HCT116 (cell line): ENCODE measurements at regions not wholly inside any gene's neighbourhood (a gene's known extent, or its start where the extent isn't known, plus 50 kb on each side); places are given as distances from the start of the nearest gene placed in this dataset.

Experiments used
- ATAC-seq: fragments of 200-7000 bp; cut with Tn5 transposase; 2 replicates; pipeline ENCODE4 v1.9.1; 2020; ENCODE audit warnings: mild to moderate bottlenecking, moderate library complexity
- BruUV-seq: library from RNA; stranded (reverse); fragments of 400-500 nt; replicated peaks from 2 replicates; lab custom pipeline; 2021; lab: Mats Ljungman, UMichigan
- CTCF ChIA-PET: fragments of 300-600 bp; sonication (Branson Sonifier 250); formaldehyde crosslinking; loops from one replicate; lab custom pipeline; 2021; ENCODE audit warnings: antibody characterized with exemption; lab: Charles Lee
- POLR2A ChIA-PET: fragments of 300-600, 350-600 bp; sonication (Branson Sonifier 250); formaldehyde crosslinking; loops from one replicate; lab custom pipeline; 2021; ENCODE audit warnings: antibody characterized with exemption; lab: Charles Lee
- RAD21 ChIA-PET, 2 experiments: fragments of 300-600 bp; sonication (Branson Sonifier 250); formaldehyde crosslinking; loops; one replicate each; lab custom pipeline; 2023; ENCODE audit warnings: low total read pairs in 2 of 2; ENCODE audit not compliant: uncharacterized antibody in 2 of 2, unreplicated experiment in 2 of 2, low non-redundant PET in 1 of 2; lab: Charles Lee
- DNase-seq: peaks from one replicate; pipeline ENCODE4 v3.0.0-alpha.2; 2010; ENCODE audit warnings: low read depth, low spot score
- H2AFZ ChIP-seq: fragments of 200-600 bp; shearing (Covaris generic), sonication (generic); 2 replicates; pipeline ENCODE4 v1.6.1; 2017; ENCODE audit warnings: low read depth, mixed run types, mixed read lengths, antibody characterized with exemption, low read length; ENCODE audit not compliant: poor library complexity, severe bottlenecking
- H3K27ac ChIP-seq: 2 replicates; pipeline ENCODE4 v1.5.1; 2012; ENCODE audit warnings: low read depth, low read length
- H3K27me3 ChIP-seq: fragments of 200-600 bp; sonication (generic); 2 replicates; pipeline ENCODE4 v1.6.1; 2016; ENCODE audit warnings: mixed run types, low read length, mixed read lengths; ENCODE audit not compliant: insufficient read depth
- H3K36me3 ChIP-seq, 2 experiments: fragments of 200-500 bp in 1 of 2; fragments of 200-600 bp in 1 of 2; sonication (Bioruptor generic) in 1 of 2; sonication (generic) in 1 of 2; 2 replicates each; pipeline versions ENCODE4 v1.5.1 to v1.6.1; 2014 to 2016; ENCODE audit warnings: low read length in 2 of 2, inconsistent platforms in 1 of 2, mixed read lengths in 1 of 2, mixed run types in 1 of 2; ENCODE audit not compliant: insufficient read depth in 2 of 2, control insufficient read depth in 1 of 2
- H3K4me1 ChIP-seq, 2 experiments: fragments of 200-600 bp in 1 of 2; sonication (generic) in 1 of 2; 2 replicates each; pipeline versions ENCODE4 v1.5.1 to v1.6.1; 2012 to 2017; ENCODE audit warnings: low read length in 2 of 2, inconsistent platforms in 1 of 2, mild to moderate bottlenecking in 1 of 2, mixed read lengths in 1 of 2, mixed run types in 1 of 2, moderate library complexity in 1 of 2; ENCODE audit not compliant: insufficient read depth in 2 of 2, control insufficient read depth in 1 of 2
- H3K4me2 ChIP-seq: fragments of 200-600 bp; sonication (generic); 2 replicates; pipeline ENCODE4 v1.6.1; 2017; ENCODE audit warnings: mixed run types, low read length, mixed read lengths
- H3K4me3 ChIP-seq, 2 experiments: fragments of 200-600 bp in 1 of 2; sonication (generic) in 1 of 2; replicated peaks in 1 of 2; 2 replicates each; pipeline ENCODE4 v1.5.1; 2011 to 2016; ENCODE audit warnings: low read length in 2 of 2, control low read depth in 1 of 2, low read depth in 1 of 2, mild to moderate bottlenecking in 1 of 2, mixed read lengths in 1 of 2, mixed run types in 1 of 2
- H3K79me2 ChIP-seq: fragments of 200-600 bp; sonication (generic); 2 replicates; pipeline ENCODE4 v1.6.1; 2017; ENCODE audit warnings: mild to moderate bottlenecking, mixed run types, low read length, moderate library complexity, mixed read lengths; ENCODE audit not compliant: insufficient read depth
- H3K9ac ChIP-seq: fragments of 200-600 bp; sonication (generic); 2 replicates; pipeline ENCODE4 v1.6.1; 2016; ENCODE audit warnings: low read length, mixed read lengths
- H3K9me2 ChIP-seq: fragments of 200-600 bp; sonication (generic), shearing (Covaris generic); 2 replicates; pipeline ENCODE4 v1.6.1; 2017; ENCODE audit warnings: mixed run types, mild to moderate bottlenecking, moderate library complexity; ENCODE audit not compliant: insufficient read depth
- H3K9me3 ChIP-seq, 2 experiments: fragments of 200-500 bp in 1 of 2; fragments of 200-600 bp in 1 of 2; sonication (Bioruptor generic) in 1 of 2; sonication (generic) in 1 of 2; 2 replicates each; pipeline ENCODE4 v1.6.1; 2014 to 2017; ENCODE audit warnings: low read length in 2 of 2, mixed read lengths in 2 of 2, inconsistent platforms in 1 of 2, low read depth in 1 of 2, mild to moderate bottlenecking in 1 of 2, mixed run types in 1 of 2, moderate library complexity in 1 of 2; ENCODE audit not compliant: control insufficient read depth in 1 of 2, insufficient read depth in 1 of 2
- H4K20me1 ChIP-seq: fragments of 200-600 bp; sonication (generic), shearing (Covaris generic); 2 replicates; pipeline ENCODE4 v1.6.1; 2017; ENCODE audit warnings: mixed run types, mild to moderate bottlenecking, moderate library complexity; ENCODE audit not compliant: insufficient read depth
- CBX3 ChIP-seq: IDR thresholded peaks from 2 replicates; pipeline ENCODE4 v1.6.1; 2012; ENCODE audit warnings: low read depth
- CEBPB ChIP-seq: IDR thresholded peaks from 2 replicates; pipeline ENCODE4 v1.6.1; 2012; ENCODE audit warnings: low read depth
- EGR1 ChIP-seq: IDR thresholded peaks from 2 replicates; pipeline ENCODE4 v1.6.1; 2012; ENCODE audit warnings: low read depth
- ELF1 ChIP-seq: IDR thresholded peaks from 2 replicates; pipeline ENCODE4 v1.6.1; 2012; ENCODE audit warnings: low read depth, borderline replicate concordance
- EZH2 ChIP-seq: fragments of 200-600 bp; sonication (generic); IDR thresholded peaks from 2 replicates; pipeline ENCODE4 v1.6.1; 2017; ENCODE audit warnings: antibody characterized with exemption, mixed run types
- EZH2phosphoT487 ChIP-seq: fragments of 200-600 bp; IDR thresholded peaks from 2 replicates; pipeline ENCODE4 v1.6.1; 2018; ENCODE audit warnings: antibody characterized with exemption, borderline replicate concordance
- JUND ChIP-seq: IDR thresholded peaks from 2 replicates; pipeline ENCODE4 v1.6.1; 2012
- RAD21 ChIP-seq: IDR thresholded peaks from 2 replicates; pipeline ENCODE4 v1.6.1; 2012; ENCODE audit warnings: low read depth, mild to moderate bottlenecking
- SIN3A ChIP-seq: IDR thresholded peaks from 2 replicates; pipeline ENCODE4 v1.6.1; 2012; ENCODE audit warnings: low read depth
- SP1 ChIP-seq: IDR thresholded peaks from 2 replicates; pipeline ENCODE4 v1.6.1; 2012; ENCODE audit warnings: low read depth
- ZFX ChIP-seq: fragments of 450-650 bp; IDR thresholded peaks from 2 replicates; pipeline ENCODE4 v1.6.1; 2017
- intact Hi-C: fragments of 100-400 bp; cut with micrococcal nuclease; formaldehyde crosslinking; loops from 2 replicates; pipeline ENCODE4 v1.10.0; 2022
- TF ChIP-seq, protein P1 (sequence below), 3 experiments: fragments of 200-600 bp in 1 of 3; sonication (generic) in 1 of 3; IDR thresholded peaks in 2 of 3; conservative IDR thresholded peaks in 1 of 3; 2 replicates each; pipeline ENCODE4 v1.5.1; 2012 to 2017; ENCODE audit warnings: low read depth in 2 of 3, low read length in 2 of 3, antibody characterized with exemption in 1 of 3, borderline replicate concordance in 1 of 3, control low read depth in 1 of 3, mild to moderate bottlenecking in 1 of 3, mixed read lengths in 1 of 3, mixed run types in 1 of 3, moderate library complexity in 1 of 3; ENCODE audit not compliant: insufficient read depth in 1 of 3
- TF ChIP-seq, protein P2 (sequence below): IDR thresholded peaks from 2 replicates; pipeline ENCODE4 v1.6.1; 2012; ENCODE audit warnings: low read depth

DNA sequence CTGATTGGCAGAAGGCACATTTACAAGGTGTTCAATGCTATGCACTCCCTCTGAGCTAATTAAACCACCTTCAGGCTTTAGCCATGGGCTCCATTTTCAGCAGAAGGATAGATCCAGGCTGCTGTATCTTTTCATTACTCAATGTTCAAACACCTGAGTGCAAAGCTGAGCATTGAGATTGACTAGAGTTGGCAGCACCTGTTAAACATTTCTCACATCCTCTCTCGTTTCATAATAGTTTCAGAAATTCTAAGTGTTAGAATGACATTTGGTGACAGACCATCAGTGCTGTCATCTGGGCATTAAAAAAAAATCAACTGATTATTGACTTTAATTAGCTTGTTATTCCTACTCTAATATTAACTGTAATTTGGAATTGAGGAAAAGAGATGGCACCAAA, 187.1 kb upstream of the SEMA3E start:
- intact Hi-C loops = no loop called here
- no TSS peak for BruUV-seq
- Histone ChIP-seq H3K9me3 (no peaks in the 10 kb centered on the region), H3K36me3 (no peaks in the 10 kb centered on the region), H4K20me1 (no peaks in the 10 kb centered on the region), H3K4me1 (no peaks in the 10 kb centered on the region), H3K9ac (no peak overlapping the region), H3K27ac (no peak overlapping the region), H3K4me3 (no peak overlapping the region), H3K9me2 (no peaks in the 10 kb centered on the region), H3K27me3 (no peaks in the 10 kb centered on the region), H3K4me2 (no peak overlapping the region), H3K79me2 (no peaks in the 10 kb centered on the region), H2AFZ (no peak overlapping the region)
- ChIA-PET POLR2A (no interaction called here), RAD21 (no interaction called here), CTCF (no interaction called here)
- TF ChIP-seq CEBPB = no peak
- TF ChIP-seq ZFX = no peak
- TF ChIP-seq SIN3A = no peak
- TF ChIP-seq SP1 = no peak
- no peak for TF ChIP-seq EGR1
- no peak for TF ChIP-seq RAD21
- TF ChIP-seq, protein P1, sequence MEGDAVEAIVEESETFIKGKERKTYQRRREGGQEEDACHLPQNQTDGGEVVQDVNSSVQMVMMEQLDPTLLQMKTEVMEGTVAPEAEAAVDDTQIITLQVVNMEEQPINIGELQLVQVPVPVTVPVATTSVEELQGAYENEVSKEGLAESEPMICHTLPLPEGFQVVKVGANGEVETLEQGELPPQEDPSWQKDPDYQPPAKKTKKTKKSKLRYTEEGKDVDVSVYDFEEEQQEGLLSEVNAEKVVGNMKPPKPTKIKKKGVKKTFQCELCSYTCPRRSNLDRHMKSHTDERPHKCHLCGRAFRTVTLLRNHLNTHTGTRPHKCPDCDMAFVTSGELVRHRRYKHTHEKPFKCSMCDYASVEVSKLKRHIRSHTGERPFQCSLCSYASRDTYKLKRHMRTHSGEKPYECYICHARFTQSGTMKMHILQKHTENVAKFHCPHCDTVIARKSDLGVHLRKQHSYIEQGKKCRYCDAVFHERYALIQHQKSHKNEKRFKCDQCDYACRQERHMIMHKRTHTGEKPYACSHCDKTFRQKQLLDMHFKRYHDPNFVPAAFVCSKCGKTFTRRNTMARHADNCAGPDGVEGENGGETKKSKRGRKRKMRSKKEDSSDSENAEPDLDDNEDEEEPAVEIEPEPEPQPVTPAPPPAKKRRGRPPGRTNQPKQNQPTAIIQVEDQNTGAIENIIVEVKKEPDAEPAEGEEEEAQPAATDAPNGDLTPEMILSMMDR (IDR thresholded peaks at IDR 0.05 in 2 of 3, conservative IDR thresholded peaks at IDR 0.05 in 1 of 3; ENCODE audit: borderline replicate concordance in 1 of 3, insufficient read depth in 1 of 3, low read depth in 2 of 3, low read length in 2 of 3) = no peak
- TF ChIP-seq CBX3 = no peak
- TF ChIP-seq EZH2phosphoT487 = no peak
- no peak for TF ChIP-seq JUND
- TF ChIP-seq EZH2 = no peak
- DNase-seq = no peak
- ATAC-seq = no peak

DNA sequence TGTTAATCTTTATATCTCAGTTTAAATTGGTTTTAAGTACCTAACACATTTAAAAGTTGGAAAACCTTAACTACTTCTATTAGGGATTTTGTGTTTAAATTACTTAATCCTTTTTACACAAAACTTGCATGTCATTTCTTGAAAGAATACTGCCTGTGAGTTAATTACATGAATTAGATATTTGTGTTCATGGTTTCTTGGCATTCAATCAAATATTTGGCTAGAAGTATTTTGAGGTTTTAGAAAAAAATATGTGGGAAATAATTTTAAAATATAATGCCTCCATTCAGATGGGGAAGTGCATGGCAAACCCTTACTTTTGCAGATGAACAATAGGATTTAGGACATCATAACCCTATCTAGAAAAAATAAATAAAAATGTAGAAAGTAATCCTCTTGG, 186.5 kb upstream of the SEMA3E start:
- ChIA-PET RAD21 (no interaction called here), POLR2A (no interaction called here), CTCF (no interaction called here)
- no peak overlapping the region for H3K4me3 ChIP-seq
- H3K9me2 ChIP-seq = no peaks in the 10 kb centered on the region
- DNase-seq (no peak), ATAC-seq (no peak)
- H4K20me1 ChIP-seq = no peaks in the 10 kb centered on the region
- intact Hi-C loops = no loop called here
- no peak overlapping the region for H3K4me2 ChIP-seq
- BruUV-seq = no TSS peak
- no peaks in the 10 kb centered on the region for H3K79me2 ChIP-seq
- no peak for TF ChIP-seq SP1
- TF ChIP-seq EZH2phosphoT487 = no peak
- TF ChIP-seq ELF1 = no peak
- TF ChIP-seq, protein P2, sequence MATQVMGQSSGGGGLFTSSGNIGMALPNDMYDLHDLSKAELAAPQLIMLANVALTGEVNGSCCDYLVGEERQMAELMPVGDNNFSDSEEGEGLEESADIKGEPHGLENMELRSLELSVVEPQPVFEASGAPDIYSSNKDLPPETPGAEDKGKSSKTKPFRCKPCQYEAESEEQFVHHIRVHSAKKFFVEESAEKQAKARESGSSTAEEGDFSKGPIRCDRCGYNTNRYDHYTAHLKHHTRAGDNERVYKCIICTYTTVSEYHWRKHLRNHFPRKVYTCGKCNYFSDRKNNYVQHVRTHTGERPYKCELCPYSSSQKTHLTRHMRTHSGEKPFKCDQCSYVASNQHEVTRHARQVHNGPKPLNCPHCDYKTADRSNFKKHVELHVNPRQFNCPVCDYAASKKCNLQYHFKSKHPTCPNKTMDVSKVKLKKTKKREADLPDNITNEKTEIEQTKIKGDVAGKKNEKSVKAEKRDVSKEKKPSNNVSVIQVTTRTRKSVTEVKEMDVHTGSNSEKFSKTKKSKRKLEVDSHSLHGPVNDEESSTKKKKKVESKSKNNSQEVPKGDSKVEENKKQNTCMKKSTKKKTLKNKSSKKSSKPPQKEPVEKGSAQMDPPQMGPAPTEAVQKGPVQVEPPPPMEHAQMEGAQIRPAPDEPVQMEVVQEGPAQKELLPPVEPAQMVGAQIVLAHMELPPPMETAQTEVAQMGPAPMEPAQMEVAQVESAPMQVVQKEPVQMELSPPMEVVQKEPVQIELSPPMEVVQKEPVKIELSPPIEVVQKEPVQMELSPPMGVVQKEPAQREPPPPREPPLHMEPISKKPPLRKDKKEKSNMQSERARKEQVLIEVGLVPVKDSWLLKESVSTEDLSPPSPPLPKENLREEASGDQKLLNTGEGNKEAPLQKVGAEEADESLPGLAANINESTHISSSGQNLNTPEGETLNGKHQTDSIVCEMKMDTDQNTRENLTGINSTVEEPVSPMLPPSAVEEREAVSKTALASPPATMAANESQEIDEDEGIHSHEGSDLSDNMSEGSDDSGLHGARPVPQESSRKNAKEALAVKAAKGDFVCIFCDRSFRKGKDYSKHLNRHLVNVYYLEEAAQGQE = no peak
- no peak for TF ChIP-seq CEBPB
- no peak overlapping the region for H2AFZ ChIP-seq
- no peaks in the 10 kb centered on the region for H3K36me3 ChIP-seq
- no peaks in the 10 kb centered on the region for H3K4me1 ChIP-seq
- H3K9ac ChIP-seq = no peak overlapping the region
- no peaks in the 10 kb centered on the region for H3K27me3 ChIP-seq
- no peak overlapping the region for H3K27ac ChIP-seq
- H3K9me3 ChIP-seq = no peaks in the 10 kb centered on the region
